NCI-H146 treated with DMSO at 0.1 percent for 48 hours (cell line): ENCODE measurements at regions not wholly inside any gene's neighbourhood (a gene's known extent, or its start where the extent isn't known, plus 50 kb on each side); places are given as distances from the start of the nearest gene placed in this dataset.
"Not testable (repeated sequence)": the region's sequence is repeated elsewhere in the genome, so short reads cannot be mapped to it uniquely, and the experiment has no call there.

ENCODE experiments used
- DNase-seq: peaks from one replicate; lab custom pipeline; 2025; ENCODE audit not compliant: unreplicated experiment; lab: John Stamatoyannopoulos, UW

DNA sequence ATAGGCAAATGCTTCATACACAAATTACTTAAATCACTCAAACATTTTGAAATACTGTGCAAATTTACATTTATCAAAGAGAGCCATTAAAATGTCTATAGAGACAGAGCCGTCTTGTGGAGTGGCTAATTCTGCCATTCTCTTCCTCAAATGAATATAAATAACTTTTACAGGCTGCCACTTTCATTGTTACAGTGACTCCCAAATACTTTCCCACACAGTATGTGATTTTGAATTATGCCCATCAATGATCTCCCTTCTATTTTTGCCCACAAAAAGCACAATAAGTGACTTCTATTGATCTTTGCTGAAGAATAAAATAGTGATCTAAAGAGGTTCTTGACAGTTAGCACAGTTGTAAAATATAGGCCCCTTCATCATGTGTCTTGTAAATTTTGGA lies 1244.9 kb downstream of the PCDH17 start:
- no peak for DNase-seq

DNA sequence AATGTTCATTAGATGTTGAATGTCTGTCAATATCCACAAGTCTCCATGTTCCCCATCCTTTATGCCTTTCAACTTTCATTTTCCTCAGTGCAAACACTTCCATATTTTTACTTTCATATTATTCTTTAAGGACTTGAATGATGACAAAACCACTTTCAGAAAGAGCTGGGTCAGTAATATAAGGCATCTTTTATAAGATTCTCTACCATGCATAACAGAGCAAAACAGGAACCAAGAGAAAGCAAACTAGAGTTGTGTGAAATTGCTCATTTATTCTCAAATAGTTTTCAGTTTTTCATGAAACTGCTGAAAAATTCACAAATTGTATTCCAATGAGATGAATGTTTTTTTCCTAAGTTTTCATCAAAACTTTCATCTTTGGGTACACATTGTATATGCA lies 1247.6 kb downstream of the PCDH17 start:
- DNase-seq = no peak

DNA sequence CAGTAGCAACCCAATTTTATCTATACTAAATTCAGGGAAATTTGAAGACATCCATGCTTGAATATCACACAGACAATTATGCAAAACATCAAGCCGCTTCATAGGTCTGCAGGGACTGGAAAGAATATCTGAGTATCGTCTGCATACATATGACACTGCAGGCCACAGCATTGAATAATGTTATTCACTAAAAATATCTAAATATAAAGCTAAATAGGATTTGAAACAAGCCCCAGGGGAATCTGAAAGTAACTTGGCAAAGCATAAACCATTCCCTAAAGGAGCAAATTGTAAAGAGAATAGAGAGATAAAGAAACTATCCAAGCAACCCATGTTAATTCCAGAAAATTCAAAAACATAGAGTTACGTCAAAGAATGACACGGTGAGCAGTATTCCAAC lies 1251.0 kb downstream of the PCDH17 start:
- DNase-seq = no peak

DNA sequence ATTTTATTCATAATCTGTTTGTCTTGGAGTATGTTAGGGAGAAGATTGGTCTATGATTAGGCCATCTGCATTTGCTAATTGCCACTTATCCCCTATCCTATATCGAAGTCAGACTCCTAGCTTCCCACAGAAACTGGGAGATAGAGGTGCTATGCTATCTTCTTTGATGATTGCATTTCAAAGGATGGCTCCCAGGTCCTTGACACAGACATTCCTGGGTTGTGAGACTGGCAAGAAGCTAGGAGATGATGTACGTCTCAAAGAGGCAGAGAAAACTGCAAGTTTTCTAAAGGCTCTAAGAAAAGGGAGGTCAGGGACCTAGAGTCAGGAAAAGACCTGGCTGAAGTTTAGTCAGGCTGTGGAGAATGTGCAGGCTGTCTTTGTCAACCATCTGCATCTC lies 1251.9 kb downstream of the PCDH17 start:
- no peak for DNase-seq

DNA sequence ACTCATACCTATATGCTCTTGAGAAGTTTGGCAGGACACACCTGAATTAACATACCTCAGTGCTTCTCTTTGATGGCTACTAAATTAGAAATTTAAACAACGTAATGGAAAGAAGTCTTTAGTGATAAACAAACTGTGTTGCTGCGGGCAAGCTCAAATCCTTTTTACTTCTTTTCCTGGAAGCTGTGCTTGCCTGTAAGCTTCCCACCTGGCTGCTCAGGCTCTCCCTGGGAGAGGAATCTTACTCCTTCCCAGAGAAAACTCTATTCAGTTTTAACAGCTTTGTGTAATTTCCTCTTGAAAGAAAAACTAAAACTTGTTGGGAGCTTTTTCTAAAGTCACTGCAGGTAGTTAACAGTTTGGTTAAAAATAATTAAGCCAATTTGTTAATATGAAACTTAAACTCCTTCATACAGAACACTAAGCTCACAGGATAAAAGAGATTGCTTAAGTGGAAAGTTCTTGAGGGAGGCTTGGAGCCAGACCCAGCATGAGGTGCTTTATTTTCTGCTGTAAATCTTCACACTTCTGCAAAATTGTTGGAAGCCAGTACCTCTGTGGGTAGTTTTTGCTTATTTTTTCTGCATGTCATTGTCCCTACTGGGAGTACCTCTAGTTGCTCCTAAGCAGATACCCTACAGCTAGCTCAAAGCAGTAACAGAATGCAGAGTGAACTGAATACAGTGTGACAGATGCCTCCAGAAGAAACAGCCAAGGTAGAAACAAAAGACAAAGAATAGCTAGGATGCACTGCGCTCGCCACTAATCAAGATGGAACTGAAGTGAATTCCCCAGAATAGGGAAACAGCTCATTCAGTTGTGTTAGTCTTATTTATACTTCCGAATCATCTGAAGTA lies 1253.0 kb downstream of the PCDH17 start:
- DNase-seq = no peak

DNA sequence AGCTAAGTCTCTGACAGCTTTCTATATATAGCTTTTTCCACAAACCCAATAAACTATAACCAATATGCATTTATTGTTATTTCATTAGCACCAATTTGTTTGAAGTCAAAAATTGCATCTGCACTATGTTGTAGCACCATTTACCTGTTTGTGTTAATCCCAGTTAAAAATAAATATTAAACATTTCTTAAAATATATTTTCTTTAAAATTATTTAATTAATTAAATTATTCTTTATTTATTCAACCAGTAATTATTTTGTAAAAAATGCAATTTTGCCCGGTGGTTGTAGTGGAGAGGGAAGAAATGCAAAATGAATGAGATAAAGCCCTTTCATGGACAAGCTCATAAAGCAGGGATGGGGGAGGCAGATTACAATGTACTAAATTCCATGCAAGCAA lies 1257.9 kb downstream of the PCDH17 start:
- no peak for DNase-seq

DNA sequence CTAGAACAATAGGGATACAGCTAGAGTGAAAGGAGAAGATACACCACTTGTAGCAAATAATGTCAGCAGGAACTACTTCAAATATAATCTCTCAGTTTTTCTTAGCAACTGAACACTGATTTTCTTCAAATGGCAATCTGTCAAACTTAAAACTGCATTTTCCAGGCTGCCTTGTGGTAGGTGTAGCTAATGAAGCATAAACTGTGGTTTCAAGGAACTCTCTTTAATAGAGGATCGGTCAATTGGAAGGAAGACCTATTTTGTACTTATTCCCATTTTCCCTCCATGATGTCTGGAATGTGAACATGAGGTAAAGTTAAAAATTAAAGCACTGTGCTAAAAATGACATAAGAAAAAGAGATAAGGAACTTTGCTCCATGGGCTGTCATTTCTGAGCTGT lies 1261.9 kb downstream of the PCDH17 start:
- no peak for DNase-seq

DNA sequence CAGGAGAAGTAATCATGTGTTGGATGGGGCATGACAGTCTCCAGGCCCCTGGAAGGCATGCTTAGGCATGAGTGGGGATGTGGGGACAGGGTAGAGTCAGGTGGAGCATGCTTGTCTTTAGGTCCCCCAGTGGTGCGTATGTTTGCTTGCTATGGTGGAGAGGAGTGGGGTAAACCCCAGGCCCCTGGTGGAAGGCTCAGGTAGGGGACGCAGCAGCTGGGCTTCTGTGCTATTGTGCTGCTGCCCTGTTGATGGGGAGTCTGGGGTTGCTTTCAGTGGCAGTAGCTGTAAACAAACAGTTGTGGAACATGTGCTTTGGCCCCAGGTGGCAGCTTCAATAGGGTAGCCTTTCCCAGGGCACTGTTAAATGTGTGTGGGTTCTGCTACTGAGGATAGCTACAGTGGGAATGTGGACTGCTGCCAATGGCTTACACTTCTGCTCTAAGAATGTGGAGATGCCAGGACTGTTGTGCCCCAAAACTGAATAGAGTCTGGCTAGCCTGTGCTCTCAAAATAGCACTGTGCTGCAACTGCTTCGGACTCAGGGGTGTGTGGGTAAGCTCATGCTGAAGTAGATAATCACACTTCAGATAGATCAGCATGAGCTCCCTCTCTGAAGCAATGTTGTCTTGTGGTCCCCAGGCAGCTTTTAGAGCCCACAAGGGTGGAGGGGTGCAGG lies 1257.3 kb downstream of the DIAPH3 start:
- no peak for DNase-seq

DNA sequence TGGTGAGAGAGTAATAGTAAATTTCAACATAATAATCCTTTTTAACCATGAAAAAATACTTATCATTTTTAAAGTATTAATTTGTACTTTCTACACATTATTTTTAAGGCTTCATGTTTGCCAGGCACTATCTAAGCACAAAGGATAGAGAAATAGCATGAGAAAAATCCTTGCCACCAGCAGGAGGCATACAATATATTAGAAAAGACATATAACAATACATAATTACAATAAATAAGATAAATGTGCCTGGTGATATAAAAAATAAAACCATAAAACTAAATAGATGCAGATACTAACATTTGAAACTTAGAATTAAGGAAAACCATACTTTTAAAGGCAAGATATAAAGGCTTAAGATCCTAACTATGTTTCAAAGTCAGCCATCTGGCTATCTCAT lies 1256.4 kb downstream of the DIAPH3 start:
- DNase-seq = no peak

DNA sequence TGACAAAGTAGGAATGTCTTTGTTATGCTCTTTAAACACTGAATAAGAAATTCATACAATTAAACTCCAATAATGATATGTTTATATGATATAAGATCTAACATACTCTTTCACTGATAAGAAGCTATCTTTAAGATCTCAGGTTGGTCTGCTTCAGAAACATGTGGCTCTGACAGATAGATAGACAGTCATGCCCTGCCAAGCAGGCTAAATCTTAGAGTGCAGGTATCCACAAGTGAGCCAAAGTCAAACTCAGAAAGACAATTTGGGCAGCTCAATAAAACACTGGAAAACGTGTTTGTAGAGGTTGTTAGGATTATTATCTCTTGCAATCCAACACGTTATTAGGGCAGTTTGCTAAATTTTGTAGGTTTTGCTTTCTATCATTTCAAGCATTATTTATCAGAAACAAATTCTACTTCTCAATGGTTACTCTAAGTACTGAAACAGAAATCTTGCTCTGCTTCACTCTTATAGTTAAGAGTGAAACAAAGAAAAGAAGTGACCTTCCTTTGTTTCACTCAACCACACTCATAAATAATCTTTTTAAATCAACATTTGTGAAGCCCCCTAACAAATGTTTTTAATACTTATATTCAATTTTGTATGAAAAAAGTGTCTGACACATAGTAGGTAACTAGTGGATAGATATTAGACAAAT lies 1255.6 kb downstream of the DIAPH3 start:
- no peak for DNase-seq

DNA sequence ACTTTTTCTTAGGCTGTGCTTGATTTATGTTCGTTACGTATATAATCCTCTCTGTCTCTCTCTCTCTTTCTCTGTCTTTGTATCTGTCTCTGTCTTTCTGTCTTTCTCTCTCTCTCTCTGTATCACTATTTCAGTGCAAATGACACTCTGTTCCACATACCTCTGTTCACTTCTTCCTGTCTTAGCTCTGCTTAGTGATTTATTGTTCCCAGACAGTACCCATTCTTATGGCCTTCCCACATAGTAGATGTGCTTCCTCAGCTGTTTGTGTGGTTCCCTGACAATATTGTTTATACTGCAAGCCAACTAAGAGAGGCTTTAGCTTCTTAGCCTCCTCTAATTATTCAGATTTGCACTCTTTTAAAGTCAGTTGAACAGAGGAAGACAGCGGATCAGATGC lies 1244.2 kb downstream of the DIAPH3 start:
- DNase-seq = no peak

DNA sequence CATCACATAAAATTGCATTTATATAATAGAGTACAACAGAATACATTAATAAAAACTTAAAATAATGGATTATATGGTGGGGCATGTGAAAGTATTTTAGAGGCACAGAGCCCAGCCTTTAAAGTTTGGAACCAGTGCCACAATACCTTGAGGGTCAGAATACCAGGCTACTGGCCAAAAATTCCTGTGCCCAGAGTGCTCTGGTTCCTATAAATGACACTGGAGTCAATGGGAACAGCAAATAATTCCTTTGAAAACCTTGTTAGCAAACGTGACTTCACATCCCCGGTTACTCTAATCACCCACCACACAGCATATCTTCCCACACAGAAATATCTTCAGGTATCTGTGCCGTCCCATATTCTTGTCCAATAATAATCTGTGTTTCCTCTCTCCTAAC lies 1242.6 kb downstream of the DIAPH3 start:
- no peak for DNase-seq

DNA sequence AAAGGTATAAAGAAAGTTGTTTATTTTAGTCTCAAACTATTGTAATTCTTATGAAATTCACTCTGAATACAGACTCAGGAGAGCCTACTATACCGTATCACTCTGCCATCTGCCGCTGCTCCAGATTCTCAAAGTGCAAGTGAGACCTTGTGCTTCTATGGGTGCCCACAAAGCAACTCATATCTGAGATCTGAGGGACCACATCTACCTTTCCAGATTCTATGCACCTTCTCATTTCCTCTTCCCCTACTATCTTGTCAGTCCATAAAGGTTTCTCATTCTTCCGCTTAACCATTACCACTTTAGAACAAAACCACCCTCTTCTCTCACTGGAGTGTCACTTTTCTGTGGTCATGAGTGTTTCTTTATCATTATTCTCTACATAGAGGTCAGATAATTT lies 1236.9 kb downstream of the DIAPH3 start:
- DNase-seq = no peak

DNA sequence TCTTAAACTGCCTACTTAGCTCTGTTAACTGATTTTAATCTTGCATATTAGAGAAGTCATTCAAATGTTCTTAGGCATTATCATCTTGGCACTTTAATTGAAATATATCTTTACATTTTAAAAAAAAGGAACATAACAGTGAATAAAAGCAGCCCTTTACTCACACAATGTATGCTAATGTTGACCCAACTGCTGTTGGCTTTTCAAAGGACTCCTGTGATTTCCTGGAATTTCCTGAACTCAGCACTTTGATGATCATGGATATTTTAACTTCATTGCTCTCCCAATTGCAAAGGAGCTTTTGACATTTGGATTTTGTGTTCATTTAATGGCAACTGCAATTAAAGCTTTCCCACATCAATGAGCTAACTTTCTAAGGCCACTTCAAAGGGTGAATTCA lies 1230.3 kb downstream of the DIAPH3 start:
- no peak for DNase-seq

DNA sequence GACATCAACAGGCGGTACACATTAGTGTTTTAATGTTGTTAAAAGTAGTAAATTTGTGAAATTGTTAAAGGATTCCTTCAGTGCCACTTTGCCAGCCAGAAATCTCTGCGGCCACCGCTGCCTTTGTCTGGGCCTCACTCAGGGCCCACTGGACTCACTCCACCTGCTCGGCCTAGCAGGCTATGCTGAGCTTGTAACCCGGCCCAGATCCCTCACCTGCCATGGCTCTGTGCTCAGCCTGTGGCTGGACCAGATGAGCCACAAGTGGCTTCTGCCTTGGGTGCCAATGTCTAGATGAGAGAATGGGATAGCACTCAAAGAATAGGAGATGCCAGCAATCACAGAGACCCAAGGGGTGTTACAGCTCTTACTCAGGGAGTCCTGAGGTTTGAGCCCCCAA lies 1228.0 kb downstream of the DIAPH3 start:
- DNase-seq = no peak

DNA sequence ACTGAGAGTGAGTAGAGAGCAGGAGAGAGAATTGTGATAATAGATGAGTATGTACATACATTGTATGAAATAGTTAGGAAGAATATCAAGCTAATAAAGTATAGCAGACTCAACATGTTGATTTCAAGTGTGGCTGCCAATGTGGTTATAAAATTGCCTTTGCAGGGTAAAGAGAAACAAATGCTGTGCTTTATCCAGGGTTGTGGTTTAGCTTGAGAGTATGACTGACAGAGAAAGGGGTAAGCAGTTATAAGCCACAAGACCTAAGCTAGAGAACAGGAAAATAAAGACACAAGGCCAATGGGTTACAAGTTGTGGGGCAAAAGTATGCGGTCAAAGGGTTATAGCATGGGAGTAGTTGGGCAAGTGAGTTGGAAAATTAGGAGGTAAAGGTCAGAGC lies 1217.5 kb downstream of the DIAPH3 start:
- no peak for DNase-seq

DNA sequence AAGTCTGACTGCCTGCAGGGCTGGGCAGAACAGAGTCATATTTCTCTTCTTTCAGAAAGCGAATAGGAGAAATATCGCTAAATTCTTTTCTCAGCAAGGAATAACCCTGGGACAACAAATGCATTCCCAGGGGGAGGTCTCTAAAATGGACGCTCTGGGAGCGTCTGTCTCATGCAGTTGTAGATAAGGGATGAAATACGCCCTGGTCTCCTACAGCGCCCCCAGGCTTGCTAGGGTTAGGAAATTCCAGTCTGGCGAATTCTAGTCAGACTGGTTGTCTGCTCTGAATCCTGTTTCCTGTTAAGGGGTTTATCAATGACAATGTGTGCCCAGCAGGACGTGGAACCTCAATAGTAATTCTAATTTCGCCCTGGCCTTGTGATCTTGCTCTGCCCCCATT lies 1214.1 kb downstream of the DIAPH3 start:
- no peak for DNase-seq

DNA sequence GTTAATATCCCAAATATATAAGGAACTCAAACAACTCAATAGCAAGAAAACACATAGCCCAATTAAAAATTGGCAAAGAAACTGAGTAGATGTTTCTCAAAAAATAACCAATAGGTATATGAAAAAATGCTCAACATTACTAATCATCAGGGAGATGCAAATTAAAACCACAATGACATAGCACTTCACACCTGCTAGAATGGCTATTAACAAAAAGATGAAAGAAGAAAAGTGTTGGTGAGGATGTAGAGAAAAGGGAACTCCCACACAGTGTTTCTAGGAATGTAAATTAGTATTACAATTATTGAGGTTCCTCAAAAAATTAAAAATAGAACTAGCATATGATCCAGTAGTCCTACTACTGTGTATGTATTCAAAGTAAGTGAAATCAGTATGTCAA lies 1212.8 kb downstream of the DIAPH3 start:
- no peak for DNase-seq

DNA sequence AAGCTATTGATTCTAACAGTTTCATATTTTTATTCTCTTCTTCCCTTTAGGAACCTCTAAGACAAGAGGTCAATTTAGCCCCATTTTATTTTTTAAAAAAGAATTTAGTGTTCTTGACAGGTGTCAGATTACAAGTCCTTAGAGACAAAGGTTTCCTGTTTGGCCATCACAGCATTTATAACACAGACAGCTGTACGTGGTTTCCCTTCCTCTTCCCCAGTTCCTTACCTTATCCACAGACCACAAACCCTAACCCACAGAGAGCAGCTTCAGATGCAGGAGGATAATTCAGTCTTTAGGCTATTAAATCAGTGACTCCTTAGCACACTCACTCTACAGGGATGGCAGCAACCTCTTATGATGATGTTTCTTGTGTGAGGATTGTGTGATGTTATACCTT lies 1210.1 kb downstream of the DIAPH3 start:
- no peak for DNase-seq

DNA sequence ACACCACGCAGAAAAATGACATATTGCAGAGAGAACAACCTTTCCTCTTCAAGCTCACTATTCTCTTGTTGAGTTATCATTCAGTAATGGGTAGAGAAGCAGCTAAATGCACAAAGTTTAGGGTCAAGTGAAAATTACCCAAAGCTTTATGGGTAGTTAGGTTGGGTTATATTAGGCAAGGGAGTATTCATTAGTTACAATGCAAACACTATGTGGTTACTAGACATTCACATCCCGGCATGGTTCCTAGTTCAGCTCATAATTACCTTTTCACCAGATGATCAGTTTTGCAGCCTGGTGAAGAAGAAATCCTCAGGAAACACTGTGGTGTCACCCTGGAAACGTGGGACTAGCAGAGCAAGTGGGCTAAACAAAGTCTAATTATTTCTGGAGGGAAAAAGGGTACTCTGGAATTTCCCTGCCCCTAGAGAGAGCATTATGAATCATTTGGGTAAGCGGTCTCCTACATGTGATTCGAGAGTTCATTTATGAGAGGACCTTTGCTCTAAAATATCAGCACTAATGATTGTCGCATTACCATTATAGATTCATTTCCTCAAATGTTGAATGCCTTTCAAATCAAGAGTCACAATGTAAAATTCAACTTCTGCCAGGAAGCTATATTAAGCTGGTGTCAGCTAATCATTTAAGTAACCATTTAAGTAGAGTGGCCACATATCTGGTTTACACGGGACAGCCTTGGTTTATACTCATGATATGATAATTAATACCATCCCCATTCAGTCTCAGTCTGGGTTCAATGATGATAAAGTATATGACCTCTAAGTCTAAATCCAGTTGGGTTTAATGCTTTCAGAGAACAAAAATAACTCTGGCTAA lies 1208.0 kb downstream of the DIAPH3 start:
- DNase-seq = no peak

DNA sequence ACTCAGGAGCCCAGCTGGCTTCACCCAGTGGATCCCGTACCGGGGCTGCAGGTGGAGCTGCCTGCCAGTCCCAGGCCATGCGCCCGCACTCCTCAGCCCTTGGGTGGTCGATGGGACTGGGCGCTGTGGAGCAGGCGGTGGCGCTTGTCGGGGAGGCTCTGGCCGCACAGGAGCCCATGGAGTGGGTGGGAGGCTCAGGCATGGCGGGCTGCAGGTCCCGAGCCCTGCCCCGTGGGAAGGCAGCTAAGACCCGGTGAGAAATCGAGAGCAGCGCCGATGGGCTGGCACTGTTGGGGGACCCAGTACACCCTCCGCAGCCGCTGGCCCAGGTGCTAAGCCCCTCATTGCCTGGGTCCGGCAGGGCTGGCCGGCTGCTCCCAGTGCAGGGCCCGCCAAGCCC lies 1205.6 kb downstream of the DIAPH3 start:
- DNase-seq = not testable (repeated sequence)
